Spleen (tissue), 11 donors: ENCODE measurements at regions not wholly inside any gene's neighbourhood (a gene's known extent, or its start where the extent isn't known, plus 50 kb on each side); places are given as distances from the start of the nearest gene placed in this dataset.
"Not testable (repeated sequence)": the region's sequence is repeated elsewhere in the genome, so short reads cannot be mapped to it uniquely, and the experiment has no call there.

Experiments
- DNase-seq: peaks from one replicate; pipeline ENCODE4 v3.0.0-alpha.2; 2020
- H3K27ac ChIP-seq, 8 donors: fragments of 200-600 bp; sonication (generic) in 7 of 8; 1 replicate in 4 of 8; 2 replicates in 4 of 8; pipeline versions ENCODE4 v1.5.0 to v1.8.0; 2016 to 2021; ENCODE audit warnings: inconsistent platforms in 4 of 8, mild to moderate bottlenecking in 4 of 8, moderate library complexity in 1 of 8
- H3K27me3 ChIP-seq, 7 donors: fragments of 200-600 bp; sonication (generic) in 6 of 7; replicated peaks in 1 of 7; 1 replicate in 4 of 7; 2 replicates in 3 of 7; pipeline versions ENCODE4 v1.5.0 to v1.8.0; 2016 to 2021; ENCODE audit warnings: inconsistent platforms in 3 of 7, mild to moderate bottlenecking in 1 of 7
- H3K36me3 ChIP-seq, 6 donors: fragments of 200-600 bp; sonication (generic) in 5 of 6; 1 replicate in 4 of 6; 2 replicates in 2 of 6; pipeline versions ENCODE4 v1.5.0 to v1.8.0; 2016 to 2021; ENCODE audit warnings: inconsistent platforms in 2 of 6
- H3K4me1 ChIP-seq, 6 donors: fragments of 200-600 bp; sonication (generic) in 5 of 6; 1 replicate in 3 of 6; 2 replicates in 3 of 6; pipeline versions ENCODE4 v1.5.0 to v1.8.0; 2016 to 2021; ENCODE audit warnings: inconsistent platforms in 3 of 6
- H3K4me3 ChIP-seq, 8 donors: fragments of 200-600 bp; sonication (generic) in 7 of 8; 1 replicate in 4 of 8; 2 replicates in 4 of 8; pipeline versions ENCODE4 v1.5.0 to v1.8.0; 2016 to 2021; ENCODE audit warnings: inconsistent platforms in 4 of 8, mild to moderate bottlenecking in 4 of 8, moderate library complexity in 2 of 8
- H3K9me3 ChIP-seq, 8 donors: fragments of 200-600 bp; sonication (generic) in 7 of 8; 1 replicate in 4 of 8; 2 replicates in 4 of 8; pipeline versions ENCODE4 v1.5.0 to v1.8.0; 2016 to 2021; ENCODE audit warnings: inconsistent platforms in 4 of 8
- CTCF ChIP-seq, 11 experiments: fragments of 200-600 bp in 7 of 11; fragments of 450-650 bp in 4 of 11; sonication (generic) in 4 of 11; IDR thresholded peaks in 8 of 11; conservative IDR thresholded peaks in 3 of 11; 1 replicate in 7 of 11; 2 replicates in 4 of 11; pipeline versions ENCODE4 v1.4.0 to v1.8.0; 2016 to 2021; ENCODE audit warnings: antibody characterized with exemption in 11 of 11, inconsistent platforms in 4 of 11, mild to moderate bottlenecking in 1 of 11
- POLR2A ChIP-seq, 3 donors: fragments of 450-650 bp; IDR thresholded peaks; one replicate each; pipeline ENCODE4 v1.5.1; 2017; ENCODE audit warnings: antibody characterized with exemption in 3 of 3, mild to moderate bottlenecking in 1 of 3
- POLR2AphosphoS5 ChIP-seq, 3 donors: sonication (generic); formaldehyde crosslinking; IDR thresholded peaks; one replicate each; pipeline ENCODE4 v1.5.1; 2017; ENCODE audit warnings: antibody characterized with exemption in 3 of 3
- WGBS, 5 donors: extraction: QIAGEN DNeasy Blood & Tissue Kit in 3 of 5; methylation state at CpG; one replicate each; pipeline versions ENCODE4 v1.1.5 to v1.1.7; 2013 to 2018; 5-methylcytosine and 5-hydroxymethylcytosine counted together
- intact Hi-C: fragments of 100-400 bp; cut with DNase I; formaldehyde crosslinking; loops from one replicate; pipeline ENCODE4 v1.15.0; 2023; ENCODE audit warnings: low total_unique reads
- donor health status: healthy with polysubstance abuse.
- donor health status: DM: no; HTN: no; CAD: no; lungs with moderate emphysema.
- donor health status: DM: no; HTN: no; CAD: no.
- donor health status: Bipolar disorder and iron deficiency.
- donor health status: healthy.
- donor health status: DM: no; HTN: no; CAD: no.
- donor health status: DM: yes; HTN: yes; CAD: no.

GRCh38 chr3:101138817-101139216, 145.6 kb upstream of the ABI3BP start:
- Histone ChIP-seq H3K9me3 (no peaks in the 10 kb centered on the region), H3K4me1 (peaks cover 0 to 6% (median 0%) of the 10 kb centered on the region in 6 donors), H3K27ac (no peak overlapping the region), H3K27me3 (no peaks in the 10 kb centered on the region), H3K36me3 (no peaks in the 10 kb centered on the region), H3K4me3 (no peak overlapping the region)
- WGBS, 5 donors, result 40 to 81% (median 78%) methylated on average over 1 of the region's 1 CpG
- no peak for DNase-seq
- intact Hi-C loops, result no loop called here
- TF ChIP-seq POLR2A (IDR thresholded peaks at IDR 0.05) (no peak), POLR2AphosphoS5 (IDR thresholded peaks at IDR 0.05) (no peak), CTCF (IDR thresholded peaks at IDR 0.05 in 8 of 11, conservative IDR thresholded peaks at IDR 0.05 in 3 of 11) (no peak)

- H3K27ac ChIP-seq, result no peak overlapping the region
- no peaks in the 10 kb centered on the region for H3K27me3 ChIP-seq
- DNase-seq, result no peak
- WGBS, 5 donors, result 80 to 92% (median 84%) methylated on average over 7 of the region's 7 CpGs
- TF ChIP-seq POLR2AphosphoS5 (IDR thresholded peaks at IDR 0.05) (no peak), POLR2A (IDR thresholded peaks at IDR 0.05) (no peak), CTCF (IDR thresholded peaks at IDR 0.05 in 8 of 11, conservative IDR thresholded peaks at IDR 0.05 in 3 of 11) (no peak)
- no peaks in the 10 kb centered on the region for H3K36me3 ChIP-seq
- peaks cover 0 to 10% (median 0%) of the 10 kb centered on the region in 6 donors for H3K4me1 ChIP-seq
- no peak overlapping the region for H3K4me3 ChIP-seq
- intact Hi-C loops, result no loop called here
- peaks cover 0 to 4% (median 0%) of the 10 kb centered on the region in 8 donors for H3K9me3 ChIP-seq
Observed at GRCh38 chr3:101134331-101134730, 141.1 kb upstream of the ABI3BP start.

GRCh38 chr3:101133652-101134051, 140.4 kb upstream of the ABI3BP start:
- H3K4me3 ChIP-seq, result peak overlapping the region in 1 of 8 donors; percentile 2
- H3K36me3 ChIP-seq, result no peaks in the 10 kb centered on the region
- 16 to 43% (median 32%) methylated on average over 1 of the region's 1 CpG for WGBS, 5 donors
- intact Hi-C loops, result no loop called here
- peaks cover 0 to 4% (median 0%) of the 10 kb centered on the region in 8 donors for H3K9me3 ChIP-seq
- TF ChIP-seq CTCF (IDR thresholded peaks at IDR 0.05 in 8 of 11, conservative IDR thresholded peaks at IDR 0.05 in 3 of 11), result no peak
- no peak for TF ChIP-seq POLR2AphosphoS5 (IDR thresholded peaks at IDR 0.05)
- TF ChIP-seq POLR2A (IDR thresholded peaks at IDR 0.05), result no peak
- peaks cover 0 to 10% (median 0%) of the 10 kb centered on the region in 6 donors for H3K4me1 ChIP-seq
- DNase-seq, result no peak
- no peak overlapping the region for H3K27ac ChIP-seq
- H3K27me3 ChIP-seq, result no peaks in the 10 kb centered on the region

GRCh38 chr3:101133197-101133596, 140.0 kb upstream of the ABI3BP start:
- intact Hi-C loops, DNase-seq: not testable (repeated sequence)
- WGBS, 5 donors, result 85 to 95% (median 92%) methylated on average over 7 of the region's 7 CpGs

GRCh38 chr3:101131767-101132166, 138.5 kb upstream of the ABI3BP start:
- Histone ChIP-seq H3K9me3 (peaks cover 0 to 4% (median 0%) of the 10 kb centered on the region in 8 donors), H3K27me3 (no peaks in the 10 kb centered on the region), H3K4me1 (peaks cover 0 to 10% (median 0%) of the 10 kb centered on the region in 6 donors), H3K4me3 (no peak overlapping the region), H3K36me3 (no peaks in the 10 kb centered on the region), H3K27ac (no peak overlapping the region)
- intact Hi-C loops, result no loop called here
- no peak for TF ChIP-seq CTCF (IDR thresholded peaks at IDR 0.05 in 8 of 11, conservative IDR thresholded peaks at IDR 0.05 in 3 of 11)
- no peak for TF ChIP-seq POLR2AphosphoS5 (IDR thresholded peaks at IDR 0.05)
- TF ChIP-seq POLR2A (IDR thresholded peaks at IDR 0.05), result no peak
- 66 to 92% (median 74%) methylated on average over 2 of the region's 2 CpGs for WGBS, 5 donors
- DNase-seq, result no peak

More at GRCh38 chr3:101133197-101133596, 140.0 kb upstream of the ABI3BP start:
- not testable (repeated sequence) for H3K27ac ChIP-seq, H3K4me1 ChIP-seq, H3K9me3 ChIP-seq, H3K36me3 ChIP-seq, H3K27me3 ChIP-seq, H3K4me3 ChIP-seq
